ENCODE measurements at regions not wholly inside any gene's neighbourhood (a gene's known extent, or its start where the extent isn't known, plus 50 kb on each side); places are given as distances from the start of the nearest gene placed in this dataset.

GRCh38 chr15:57770495-57770894, 64.0 kb downstream of the POLR2M start:
- TF ChIP-seq CTCF (IDR thresholded peaks at IDR 0.05): no peak
- no peak for TF ChIP-seq POLR2AphosphoS5 (IDR thresholded peaks at IDR 0.05; ENCODE audit: low read depth, low read length)
- TF ChIP-seq REST (IDR thresholded peaks at IDR 0.05; ENCODE audit: insufficient read depth in 1 of 2, low read depth in 2 of 2, low read length in 1 of 2): no peak

All from Panc1 (cell line).